HG03025 (cell line): ENCODE measurements at regions not wholly inside any gene's neighbourhood (a gene's known extent, or its start where the extent isn't known, plus 50 kb on each side); places are given as distances from the start of the nearest gene placed in this dataset.
A peak's percentile ranks its signal among the peaks of the same experiment; 100 is the strongest.

Source experiments
- ATAC-seq: cut with Tn5 transposase; IDR thresholded peaks from one replicate; pipeline ENCODE4 v1.9.1; 2021; ENCODE audit warnings: mild to moderate bottlenecking, moderate library complexity; ENCODE audit not compliant: unreplicated experiment, low FRiP score

- ATAC-seq, result no peak
Observed at GRCh38 chr13:39279077-39279476, 240.8 kb downstream of the NHLRC3 start.

GRCh38 chr13:39281539-39282150 lies 243.4 kb downstream of the NHLRC3 start:
- ATAC-seq, result no peak

- peak; percentile 98 for ATAC-seq
Observed at GRCh38 chr13:39282400-39282972, 244.2 kb downstream of the NHLRC3 start.

- ATAC-seq, result peak; percentile 14
Observed at GRCh38 chr13:39283072-39283471, 244.8 kb downstream of the NHLRC3 start.

- no peak for ATAC-seq
Observed at GRCh38 chr13:39284801-39285388, 246.6 kb downstream of the NHLRC3 start.
